NCI-H82 treated with DMSO at 0.1 percent for 48 hours (cell line): ENCODE measurements at regions not wholly inside any gene's neighbourhood (a gene's known extent, or its start where the extent isn't known, plus 50 kb on each side); places are given as distances from the start of the nearest gene placed in this dataset.

Experiments
- DNase-seq: peaks from one replicate; lab custom pipeline; 2025; ENCODE audit not compliant: unreplicated experiment; lab: John Stamatoyannopoulos, UW

DNA sequence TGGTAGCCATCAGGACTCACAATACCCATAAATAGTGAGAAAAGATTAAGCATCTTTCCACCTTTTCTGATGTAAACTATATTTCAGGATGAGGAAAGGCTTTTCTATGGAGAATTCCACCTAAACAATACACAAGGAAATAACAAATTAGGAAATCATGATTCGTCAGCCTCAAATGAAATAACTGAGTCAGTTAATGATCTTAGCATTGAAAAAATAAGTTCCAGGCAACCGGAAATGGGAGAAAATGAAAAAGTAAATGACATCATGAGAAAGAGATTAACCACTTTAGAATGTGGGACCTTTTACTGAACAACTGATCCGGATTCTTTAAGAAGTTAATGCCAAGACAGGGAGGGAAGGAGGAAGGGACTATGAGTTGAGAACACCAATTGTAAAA lies 742.3 kb downstream of the TNS3 start:
- no peak for DNase-seq

DNA sequence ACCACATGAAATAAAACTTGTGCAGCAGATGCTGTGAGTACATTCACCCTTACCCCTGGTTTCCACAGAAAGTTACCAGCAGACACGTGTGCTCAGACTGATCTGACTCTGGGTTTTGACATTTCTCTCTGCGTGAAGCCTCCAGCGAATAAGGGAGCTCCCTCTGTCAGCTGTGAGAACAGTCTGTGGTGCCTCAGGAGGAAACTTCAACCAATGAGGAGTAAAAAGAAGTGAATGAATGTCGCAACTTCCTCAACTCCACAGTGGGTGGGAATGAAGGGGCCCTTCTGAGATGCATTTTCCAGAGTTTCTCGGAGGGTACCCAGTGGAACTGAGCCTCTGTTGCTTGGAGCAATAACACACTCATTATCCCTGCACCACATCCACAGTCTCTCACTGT lies 743.4 kb downstream of the TNS3 start:
- DNase-seq, result no peak

DNA sequence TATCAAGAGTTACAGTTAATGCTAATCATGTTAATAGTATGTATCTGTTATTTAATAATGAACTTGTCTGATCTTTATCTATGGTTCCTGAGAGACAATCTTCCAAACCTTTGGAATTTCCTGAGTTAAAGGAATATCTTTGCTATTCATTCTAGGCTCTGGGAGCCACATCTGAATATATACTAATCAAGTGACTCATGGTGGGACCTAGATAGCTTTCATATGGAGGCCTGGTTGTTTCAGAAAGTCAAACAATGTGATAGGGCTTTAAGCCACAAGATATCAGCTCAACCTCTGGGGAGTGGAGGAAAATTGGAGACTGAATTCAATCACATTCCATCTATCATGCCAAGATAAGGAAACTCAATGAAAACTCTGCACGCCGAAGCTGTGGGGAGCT lies 746.4 kb downstream of the TNS3 start:
- no peak for DNase-seq

DNA sequence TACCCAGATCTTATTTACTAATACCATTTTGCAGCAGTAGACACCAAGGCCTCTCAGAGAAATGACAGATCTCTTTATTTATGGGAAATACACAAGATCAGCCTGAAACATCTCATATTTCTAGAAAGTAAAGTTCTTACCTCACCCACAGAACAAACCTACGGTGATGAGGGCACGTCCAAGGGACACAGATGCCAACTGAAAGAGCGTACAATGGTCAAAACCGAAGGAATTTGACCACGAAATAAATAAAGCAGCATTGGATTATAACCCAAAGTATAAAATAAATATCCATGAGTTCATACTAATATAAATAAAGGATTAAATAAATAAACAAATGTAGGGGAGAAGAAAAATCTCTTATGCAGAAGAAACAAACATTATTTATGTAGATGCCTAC lies 747.0 kb downstream of the TNS3 start:
- DNase-seq, result no peak

DNA sequence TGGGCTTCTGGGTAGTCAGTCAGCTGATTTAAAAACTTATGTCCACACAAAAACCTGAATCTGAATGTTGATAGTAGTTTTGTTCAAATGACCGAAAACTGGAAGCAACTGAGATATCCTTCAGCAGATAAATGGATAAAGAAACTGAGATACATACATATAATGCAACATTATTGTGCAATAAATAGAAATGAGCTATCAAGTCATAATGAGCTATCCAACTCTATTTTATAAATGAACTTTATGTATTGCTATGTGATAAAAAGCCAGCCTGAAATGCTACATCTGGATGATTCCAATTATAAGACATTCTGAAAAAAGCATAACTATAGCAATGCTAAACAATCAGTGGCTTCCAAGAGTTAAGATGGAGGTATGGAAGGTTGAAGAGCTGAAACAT lies 748.7 kb downstream of the TNS3 start:
- no peak for DNase-seq

DNA sequence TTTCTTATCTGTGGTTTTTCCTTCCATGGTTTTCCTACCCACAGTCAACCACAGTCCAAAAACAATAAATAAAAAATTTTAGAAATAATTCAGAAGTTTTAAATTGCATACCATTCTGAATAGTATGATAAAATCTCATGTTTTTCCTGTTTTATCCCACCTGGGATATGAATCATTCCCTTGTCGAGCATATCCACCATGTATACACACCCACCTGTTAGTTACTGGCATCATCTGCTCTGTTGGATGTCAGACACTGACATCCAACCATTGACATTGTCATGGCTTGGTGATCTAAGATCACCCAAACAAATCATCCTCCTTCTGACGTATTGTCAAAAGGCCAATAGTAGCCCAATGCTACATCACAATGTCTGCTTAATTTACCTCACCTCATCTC lies 749.8 kb downstream of the TNS3 start:
- DNase-seq, result no peak

DNA sequence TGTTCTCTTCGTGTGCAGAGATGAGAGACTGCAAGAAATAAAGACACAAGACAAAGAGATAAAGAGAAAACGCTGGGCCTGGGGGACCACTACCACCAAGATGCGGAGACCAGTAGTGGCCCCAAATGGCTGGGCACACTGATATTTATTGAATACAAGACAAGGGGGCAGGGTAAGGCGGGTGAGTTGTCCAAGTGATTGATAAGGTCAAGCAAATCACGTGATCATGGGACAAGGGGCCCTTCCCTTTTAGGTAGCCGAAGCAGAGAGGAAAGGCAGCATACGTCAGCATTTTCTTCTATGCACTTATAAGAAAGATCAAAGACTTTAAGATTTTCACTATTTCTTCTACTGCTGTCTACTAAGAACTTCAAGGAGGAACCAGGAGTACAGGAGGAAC lies 762.1 kb downstream of the TNS3 start:
- no peak for DNase-seq

DNA sequence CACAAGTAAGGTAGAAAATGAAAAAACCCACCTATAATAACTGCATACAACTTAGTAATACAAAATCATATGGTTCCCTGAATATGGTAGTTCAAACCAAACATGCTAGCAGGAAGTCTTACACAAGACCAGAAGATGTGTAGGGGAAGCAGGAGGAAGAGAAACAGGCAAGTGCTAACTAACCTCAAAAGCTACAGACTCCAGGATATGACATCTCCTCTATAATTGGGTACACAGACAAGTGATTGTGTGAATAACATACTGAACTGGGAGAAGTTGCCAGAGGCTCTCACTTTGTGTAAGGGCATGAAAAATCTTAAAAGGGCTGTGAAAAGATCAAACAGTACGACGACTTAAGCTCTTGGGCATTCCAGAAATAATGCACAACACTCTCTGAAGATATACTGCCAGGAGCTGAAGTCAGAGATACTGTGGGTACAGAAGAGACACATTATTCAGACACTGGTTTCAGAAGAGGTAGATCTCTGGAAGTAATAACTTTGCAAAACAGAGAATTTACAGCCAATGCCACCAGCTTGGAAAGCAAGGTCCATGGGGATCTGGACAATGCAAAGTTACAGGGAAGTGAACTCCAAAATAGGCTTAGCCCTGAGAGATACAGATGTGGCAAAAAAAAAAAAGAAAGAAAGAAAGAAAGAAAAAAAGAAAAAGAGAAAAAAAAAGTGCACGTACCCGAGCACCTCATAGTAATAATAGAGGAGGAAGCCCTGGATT lies 767.2 kb downstream of the TNS3 start:
- DNase-seq, result no peak

DNA sequence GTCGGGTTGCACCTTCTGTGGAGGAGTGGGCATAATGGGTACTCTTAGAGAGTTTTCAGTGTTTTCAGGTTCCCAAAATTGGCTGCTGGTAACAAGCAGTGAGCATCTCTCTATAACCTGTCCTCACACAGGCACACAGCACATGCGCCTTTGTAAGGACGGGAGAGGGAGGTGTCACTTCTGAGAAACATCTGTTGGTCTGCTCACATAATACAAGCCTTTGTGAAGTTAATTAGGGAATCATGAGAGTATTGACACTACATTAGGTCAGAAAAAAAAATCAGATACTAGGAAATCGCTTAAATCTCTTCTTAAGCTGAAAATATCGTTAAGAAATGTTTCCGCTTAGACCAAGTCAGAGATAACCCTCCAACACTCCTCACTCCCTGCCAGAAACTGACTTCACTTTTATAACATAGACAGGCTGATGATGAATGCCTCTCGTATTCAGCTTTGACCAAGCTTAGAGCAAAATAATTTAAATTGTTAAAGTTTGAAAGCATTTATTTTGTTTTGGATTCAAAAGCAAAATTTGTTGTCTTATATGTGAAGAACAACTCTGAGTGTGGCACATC lies 769.7 kb downstream of the TNS3 start:
- DNase-seq, result no peak

DNA sequence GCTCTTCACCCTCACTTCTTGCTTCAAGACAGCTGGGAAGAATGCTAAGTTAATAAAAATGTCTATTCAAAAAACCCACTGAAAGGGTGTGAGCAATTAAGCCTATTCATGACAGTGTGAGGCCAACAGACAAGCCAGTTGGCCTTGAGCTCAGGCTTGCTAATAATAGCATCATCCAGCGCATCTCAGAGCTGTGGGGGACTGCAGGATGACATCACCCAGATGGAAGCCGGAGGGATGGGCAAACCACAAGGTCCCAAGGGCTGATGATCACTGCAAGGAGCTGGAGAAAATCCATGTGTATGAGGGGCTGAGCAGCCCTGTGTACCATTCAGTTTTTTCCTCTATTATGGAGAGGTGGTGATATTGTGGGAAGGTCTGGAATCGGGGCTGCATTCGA lies 770.4 kb downstream of the TNS3 start:
- no peak for DNase-seq

DNA sequence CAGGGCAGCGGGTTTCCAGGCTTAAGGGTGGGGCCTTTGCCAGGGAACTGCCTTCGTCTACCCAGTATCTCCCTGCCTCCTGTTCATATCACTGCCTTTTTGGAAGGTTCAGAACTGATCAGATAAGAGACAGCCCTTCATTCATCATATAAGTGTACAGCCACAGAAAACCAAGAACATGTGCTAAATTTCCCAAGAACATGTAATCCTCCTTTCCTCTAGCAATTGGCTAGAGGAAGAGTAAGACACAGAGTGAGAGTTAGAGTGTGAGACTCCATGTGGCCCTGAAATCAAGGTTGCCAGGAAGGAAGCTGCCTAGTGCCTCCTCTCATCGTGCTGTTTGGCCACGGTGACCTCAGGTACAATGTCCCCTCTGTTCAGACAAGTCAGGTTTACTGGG lies 770.9 kb downstream of the TNS3 start:
- no peak for DNase-seq

DNA sequence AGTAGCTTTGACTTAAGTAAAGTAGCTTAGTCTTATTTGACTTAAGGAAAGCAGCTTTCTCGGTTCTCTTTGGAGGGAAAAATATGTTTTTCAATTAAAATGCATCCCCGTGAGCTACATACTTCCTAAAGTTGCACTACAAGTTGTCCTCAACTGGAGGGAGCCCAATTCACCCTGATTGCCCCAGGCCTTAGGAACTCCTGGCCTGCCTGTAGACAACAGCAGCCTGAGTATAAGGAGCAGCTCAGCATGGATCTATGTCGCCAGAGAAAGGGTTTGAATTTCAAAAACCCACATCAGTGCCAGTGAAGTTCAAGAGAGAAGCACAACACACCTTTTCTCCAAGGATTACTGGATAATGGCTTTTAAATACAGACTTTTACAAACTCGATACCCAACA lies 772.0 kb downstream of the TNS3 start:
- no peak for DNase-seq

DNA sequence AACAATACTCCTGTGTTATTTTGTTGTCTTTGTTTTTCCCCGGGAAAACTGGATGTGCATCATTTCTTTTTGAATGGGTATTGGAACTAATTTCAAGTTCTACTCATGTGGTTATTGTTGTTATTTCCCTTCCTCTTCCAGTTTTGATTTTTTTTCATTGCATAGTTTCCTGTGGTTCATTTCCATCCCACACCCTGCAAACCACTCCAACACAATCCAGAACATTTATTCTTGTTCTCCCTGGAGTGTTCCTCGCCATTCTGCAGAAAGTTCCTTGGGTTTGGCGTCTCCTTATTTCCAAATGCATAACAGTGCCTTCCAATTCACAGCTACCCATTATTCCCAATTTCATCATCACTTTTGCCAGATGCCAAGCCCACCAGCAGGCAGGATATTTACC lies 775.1 kb downstream of the TNS3 start:
- no peak for DNase-seq

DNA sequence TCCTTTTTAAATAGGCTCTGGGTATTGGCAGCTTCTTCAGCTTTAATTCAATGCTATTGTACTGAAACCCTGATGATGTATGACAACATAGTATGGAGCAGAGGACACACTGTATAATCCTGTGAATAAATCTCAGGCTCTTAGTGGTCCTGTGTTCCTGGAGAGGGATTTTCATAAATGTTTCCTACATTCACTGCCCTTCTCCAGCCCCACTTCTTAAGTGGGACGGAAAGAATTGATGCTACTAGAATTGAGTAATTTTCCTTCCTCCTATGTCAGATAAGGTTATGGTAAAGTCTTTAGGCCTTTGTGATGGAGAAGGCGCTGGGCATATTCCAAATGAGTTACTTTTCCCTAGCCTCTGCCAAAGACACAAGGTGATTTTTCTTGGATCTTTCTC lies 779.4 kb downstream of the TNS3 start:
- no peak for DNase-seq

DNA sequence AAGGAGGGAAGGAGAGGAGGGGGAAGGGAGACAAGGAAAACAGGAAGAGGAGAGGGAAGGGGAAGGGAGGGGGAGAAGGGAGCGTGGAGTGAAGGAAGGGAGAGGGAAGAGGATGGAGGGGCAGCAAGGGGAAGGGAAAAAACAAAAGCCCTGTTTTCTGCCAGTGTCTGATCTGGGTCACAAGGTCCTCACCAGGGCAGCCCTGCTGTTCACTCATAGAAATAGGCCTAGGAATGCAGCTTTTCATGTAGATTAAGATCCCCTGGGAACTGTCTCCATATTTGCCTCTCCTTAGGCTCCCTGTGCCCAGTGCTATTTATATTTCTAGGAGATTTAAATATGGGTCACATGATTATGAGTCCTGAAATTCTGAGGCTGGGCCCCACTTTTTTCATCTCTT lies 790.7 kb downstream of the TNS3 start:
- no peak for DNase-seq

DNA sequence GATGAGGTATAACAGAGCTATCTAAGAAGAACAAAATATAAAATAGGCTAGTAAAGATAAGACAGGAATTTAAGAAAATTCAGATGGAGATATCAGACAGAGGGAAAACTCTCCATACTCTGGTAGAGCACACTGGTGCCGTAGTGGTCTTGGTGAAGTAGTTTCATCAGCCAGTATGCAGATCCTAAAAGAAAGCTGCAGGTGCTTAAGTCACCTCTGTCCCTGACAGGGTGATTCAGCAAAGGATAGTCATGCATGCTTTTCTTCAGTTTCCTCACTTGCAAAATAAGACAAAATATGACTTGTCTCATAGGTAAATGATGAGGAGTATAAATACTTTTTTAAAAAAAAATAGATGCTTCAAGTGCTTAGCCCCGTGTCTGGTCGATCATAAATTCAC lies 794.9 kb downstream of the TNS3 start:
- DNase-seq, result no peak

DNA sequence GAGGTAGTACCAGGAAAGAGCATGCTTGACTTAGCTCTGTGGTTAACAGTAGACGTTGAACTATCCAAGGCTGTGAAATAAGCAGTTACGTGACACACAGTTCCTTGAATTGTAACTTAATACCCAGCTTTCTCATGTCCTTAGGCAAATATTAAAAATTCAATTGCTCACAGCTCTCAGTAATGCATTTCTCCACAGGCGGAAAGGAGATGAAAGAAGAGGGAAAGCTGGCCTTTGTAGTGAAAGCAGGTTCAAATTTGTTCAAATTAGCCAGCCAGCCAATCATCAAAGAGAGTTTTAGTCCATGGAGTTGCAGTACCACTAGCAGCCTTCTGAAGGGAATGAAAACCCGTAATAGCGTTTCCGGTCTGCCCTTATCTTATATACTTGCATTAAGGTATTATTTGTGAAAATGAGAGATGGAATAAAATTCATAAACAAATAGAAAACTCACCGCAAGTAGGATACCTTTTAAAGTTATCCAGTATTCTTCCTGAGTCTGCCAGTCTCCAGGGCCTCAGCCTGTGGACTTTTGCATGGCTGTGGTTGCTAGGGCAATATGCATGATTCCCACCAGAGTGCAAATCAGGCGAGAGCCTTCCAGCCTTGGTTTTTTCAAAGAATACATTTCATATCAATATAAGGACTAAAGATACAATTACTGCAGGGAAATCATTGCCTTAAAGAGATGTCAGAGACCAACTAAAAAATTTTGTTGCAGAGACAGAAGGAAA lies 795.5 kb downstream of the TNS3 start:
- no peak for DNase-seq

DNA sequence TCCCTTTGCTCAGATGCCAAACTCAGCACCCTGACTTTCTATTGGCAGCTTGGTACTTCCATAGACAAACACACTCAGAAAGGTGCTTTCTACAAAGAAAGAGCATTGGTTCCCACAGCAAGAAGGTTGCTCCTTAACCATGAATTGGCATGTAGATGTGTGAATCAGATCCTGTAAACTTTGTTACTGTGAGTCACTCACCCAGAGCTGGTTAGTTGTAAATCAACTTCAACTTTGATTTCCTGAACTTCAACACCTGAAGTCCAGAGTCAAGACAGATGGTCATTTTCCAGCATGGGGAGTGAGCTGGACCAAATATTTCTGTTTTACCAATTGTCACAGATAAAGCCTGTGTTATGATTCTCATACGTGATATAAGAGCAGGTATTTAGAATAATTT lies 797.2 kb downstream of the TNS3 start:
- no peak for DNase-seq

DNA sequence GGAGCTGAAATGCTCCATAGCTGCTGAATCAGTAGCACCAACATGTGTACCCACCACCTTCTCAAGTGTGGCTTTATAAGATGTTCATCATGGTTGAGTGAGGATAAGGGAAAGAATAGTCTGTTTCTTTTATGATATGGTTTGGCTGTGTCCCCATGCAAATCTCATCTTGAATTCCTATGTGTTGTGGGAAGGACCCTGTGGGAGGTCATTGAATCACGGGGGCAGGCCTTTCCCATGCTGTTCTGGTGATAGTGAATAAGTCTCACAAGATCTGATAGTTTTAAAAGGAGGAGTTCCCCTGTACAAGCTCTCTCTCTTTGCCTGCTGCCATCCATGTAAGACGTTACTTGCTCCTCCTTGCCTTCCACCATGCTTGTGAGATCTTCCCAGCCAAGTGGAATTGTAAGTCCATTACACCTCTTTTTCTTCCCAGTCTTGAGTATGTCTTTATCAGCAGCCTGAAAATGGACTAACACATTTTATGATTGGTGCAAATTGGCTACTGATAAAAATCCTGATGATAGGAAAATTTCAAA lies 799.9 kb downstream of the TNS3 start:
- no peak for DNase-seq

DNA sequence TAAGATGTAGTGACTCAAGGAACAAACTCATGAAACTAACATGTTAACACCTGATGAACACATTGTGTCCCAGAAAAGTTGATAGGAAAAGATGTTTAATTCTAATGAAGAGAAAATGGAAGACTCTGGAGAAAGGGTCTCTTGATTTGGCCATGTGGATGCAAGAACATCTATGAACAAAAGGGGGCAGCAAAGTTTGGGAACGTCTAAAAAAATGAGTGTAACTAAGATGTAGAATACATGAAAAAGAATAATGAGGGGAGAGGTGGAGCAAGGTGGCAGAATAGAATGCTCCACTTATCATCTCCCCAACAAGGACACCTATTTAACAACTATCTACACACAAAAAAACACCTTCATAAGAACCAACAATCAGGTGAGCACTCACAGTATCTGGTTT lies 805.1 kb downstream of the TNS3 start:
- no peak for DNase-seq

DNA sequence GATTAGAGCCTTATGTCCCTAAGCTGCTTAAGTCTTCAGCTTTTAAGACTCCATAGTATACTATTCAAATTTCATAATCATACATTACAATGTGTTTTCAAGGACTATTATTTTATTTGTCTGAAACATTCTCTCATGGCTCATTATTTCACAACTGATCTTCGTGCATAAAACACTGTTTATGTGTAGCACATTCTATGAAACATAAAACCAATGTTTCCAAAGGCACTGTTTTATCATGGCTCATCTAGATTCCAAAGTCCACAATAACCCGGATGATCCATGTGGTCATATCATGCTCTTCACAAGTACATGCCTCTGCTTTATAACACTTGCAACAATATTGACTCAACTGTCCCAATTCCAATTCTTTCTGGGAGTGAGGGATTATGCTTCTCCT lies 806.1 kb downstream of the TNS3 start:
- no peak for DNase-seq

DNA sequence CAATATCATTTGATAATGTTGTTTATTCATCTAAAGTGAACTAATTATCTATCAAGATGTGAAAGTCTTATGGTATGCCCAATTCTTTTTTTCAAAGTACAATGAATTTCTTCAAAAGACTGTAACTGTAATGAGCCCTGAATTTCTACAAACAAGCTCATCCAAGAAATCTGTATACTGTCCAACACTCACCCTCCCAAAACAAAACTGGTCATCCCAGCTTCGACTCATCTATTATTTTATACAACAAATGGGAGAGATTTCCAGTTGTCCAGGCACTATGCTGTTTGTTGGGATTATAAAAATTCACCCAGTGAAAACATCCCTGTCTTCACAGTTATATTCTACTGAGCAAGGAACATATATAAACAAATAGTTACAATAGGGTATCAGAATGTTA lies 806.9 kb downstream of the TNS3 start:
- no peak for DNase-seq
